ENCODE measurements at regions not wholly inside any gene's neighbourhood (a gene's known extent, or its start where the extent isn't known, plus 50 kb on each side); places are given as distances from the start of the nearest gene placed in this dataset.

GRCh38 chr10:33484787-33485186 is 150.3 kb upstream of the NRP1 start:
- no peak for TF ChIP-seq CTCF (optimal IDR thresholded peaks at IDR 0.05 in 1 of 3, IDR thresholded peaks at IDR 0.05 in 1 of 3, conservative IDR thresholded peaks at IDR 0.05 in 1 of 3; ENCODE audit: extremely low read depth in 1 of 3, insufficient read depth in 2 of 3, low read length in 3 of 3)
- TF ChIP-seq EZH2 (IDR thresholded peaks at IDR 0.05; ENCODE audit: low read length) = no peak

Measured in keratinocyte (primary cell).